ENCODE measurements at regions not wholly inside any gene's neighbourhood (a gene's known extent, or its start where the extent isn't known, plus 50 kb on each side); places are given as distances from the start of the nearest gene placed in this dataset.

GRCh38 chr13:58461217-58461616 is 829.7 kb downstream of the PCDH17 start:
- Histone ChIP-seq H4K20me1 (ENCODE audit: insufficient read depth) (no peaks in the 10 kb centered on the region), H3K9me2 (ENCODE audit: insufficient read depth) (no peaks in the 10 kb centered on the region), H3K36me3 (ENCODE audit: low read depth) (no peaks in the 10 kb centered on the region), H3K9me3 (ENCODE audit: insufficient read depth, low read depth) (no peaks in the 10 kb centered on the region), H3K4me1 (replicated peaks; ENCODE audit: insufficient read depth) (no peaks in the 10 kb centered on the region), H3K27ac (no peak overlapping the region), H3K4me2 (no peak overlapping the region), H3K27me3 (ENCODE audit: insufficient read depth, low read depth) (no peaks in the 10 kb centered on the region), H2AFZ (no peak overlapping the region), H3F3A (ENCODE audit: insufficient read depth, low read depth) (no peaks in the 10 kb centered on the region), H3K4me3 (no peak overlapping the region), H3K79me2 (ENCODE audit: low read depth) (no peaks in the 10 kb centered on the region)
- ChIA-PET POLR2A (ENCODE audit: unreplicated experiment) (no interaction called here), CTCF (no interaction called here)
- intact Hi-C loops (cut with micrococcal nuclease; ENCODE audit: unreplicated experiment): no loop called here
- DNase-seq: no peak
- TF ChIP-seq CTCF (conservative IDR thresholded peaks at IDR 0.05): no peak
- TF ChIP-seq EZH2 (IDR thresholded peaks at IDR 0.05; ENCODE audit: low read depth): no peak
- BruUV-seq (replicated peaks): no TSS peak

- Histone ChIP-seq H2AFZ (no peak overlapping the region), H3K4me1 (replicated peaks; ENCODE audit: insufficient read depth) (no peaks in the 10 kb centered on the region), H3K4me2 (no peak overlapping the region), H3K9me3 (ENCODE audit: insufficient read depth, low read depth) (no peaks in the 10 kb centered on the region), H3K4me3 (no peak overlapping the region), H3K9me2 (ENCODE audit: insufficient read depth) (no peaks in the 10 kb centered on the region), H3F3A (ENCODE audit: insufficient read depth, low read depth) (no peaks in the 10 kb centered on the region), H4K20me1 (ENCODE audit: insufficient read depth) (no peaks in the 10 kb centered on the region), H3K27ac (no peak overlapping the region), H3K36me3 (ENCODE audit: low read depth) (no peaks in the 10 kb centered on the region), H3K79me2 (ENCODE audit: low read depth) (no peaks in the 10 kb centered on the region), H3K27me3 (ENCODE audit: insufficient read depth, low read depth) (no peaks in the 10 kb centered on the region)
- DNase-seq: no peak
- intact Hi-C loops (cut with micrococcal nuclease; ENCODE audit: unreplicated experiment): no loop called here
- no TSS peak for BruUV-seq (replicated peaks)
- TF ChIP-seq EZH2 (IDR thresholded peaks at IDR 0.05; ENCODE audit: low read depth) (no peak), CTCF (conservative IDR thresholded peaks at IDR 0.05) (no peak)
- ChIA-PET POLR2A (ENCODE audit: unreplicated experiment) (no interaction called here), CTCF (no interaction called here)
These were observed 832.3 kb downstream of the PCDH17 start for GRCh38 chr13:58463841-58464240.

GRCh38 chr13:58467176-58467575 is 835.6 kb downstream of the PCDH17 start:
- no peaks in the 10 kb centered on the region for H3F3A ChIP-seq (ENCODE audit: insufficient read depth, low read depth)
- H3K4me1 ChIP-seq (replicated peaks; ENCODE audit: insufficient read depth): no peaks in the 10 kb centered on the region
- POLR2A ChIA-PET (ENCODE audit: unreplicated experiment): no interaction called here

More at GRCh38 chr13:58467176-58467575, 835.6 kb downstream of the PCDH17 start:
- Histone ChIP-seq H3K79me2 (ENCODE audit: low read depth) (no peaks in the 10 kb centered on the region), H3K9me2 (ENCODE audit: insufficient read depth) (no peaks in the 10 kb centered on the region), H3K4me2 (no peak overlapping the region), H3K9me3 (ENCODE audit: insufficient read depth, low read depth) (no peaks in the 10 kb centered on the region), H3K27ac (no peak overlapping the region), H2AFZ (no peak overlapping the region), H3K36me3 (ENCODE audit: low read depth) (no peaks in the 10 kb centered on the region), H3K4me3 (no peak overlapping the region), H4K20me1 (ENCODE audit: insufficient read depth) (no peaks in the 10 kb centered on the region), H3K27me3 (ENCODE audit: insufficient read depth, low read depth) (no peaks in the 10 kb centered on the region)
- TF ChIP-seq EZH2 (IDR thresholded peaks at IDR 0.05; ENCODE audit: low read depth) (no peak), CTCF (conservative IDR thresholded peaks at IDR 0.05) (no peak)
- CTCF ChIA-PET: no interaction called here
- intact Hi-C loops (cut with micrococcal nuclease; ENCODE audit: unreplicated experiment): no loop called here
- BruUV-seq (replicated peaks): no TSS peak
- DNase-seq: no peak
